ENCODE measurements at regions not wholly inside any gene's neighbourhood (a gene's known extent, or its start where the extent isn't known, plus 50 kb on each side); places are given as distances from the start of the nearest gene placed in this dataset.

Small RNA genes lying in the stretch of these regions (small RNA-seq; reads per million reads assigned to genes)
- gene AC008967.1 (0 reads per million in 7 experiments), gene HMGN1P13 (0 reads per million in 7 experiments)
